OCI-LY1 (cell line): ENCODE measurements at regions not wholly inside any gene's neighbourhood (a gene's known extent, or its start where the extent isn't known, plus 50 kb on each side); places are given as distances from the start of the nearest gene placed in this dataset.

Experiments
- H2AFZ ChIP-seq: fragments of 200-600 bp; sonication (generic), shearing (Covaris generic); 2 replicates; pipeline ENCODE4 v1.6.0; 2014; ENCODE audit warnings: antibody characterized with exemption, mild to moderate bottlenecking, low read length
- H3F3A ChIP-seq: fragments of 200-600 bp; sonication (generic), shearing (Covaris generic); 2 replicates; pipeline ENCODE4 v1.6.0; 2014; ENCODE audit warnings: mild to moderate bottlenecking, antibody characterized with exemption, low read length, moderate library complexity; ENCODE audit not compliant: insufficient read depth
- H3K27ac ChIP-seq: fragments of 200-600 bp; sonication (generic); 2 replicates; pipeline ENCODE4 v1.5.1; 2014; ENCODE audit warnings: low read length, mixed run types, mild to moderate bottlenecking, low read depth; ENCODE audit not compliant: poor library complexity, severe bottlenecking
- H3K27me3 ChIP-seq: fragments of 200-600 bp; sonication (generic); 2 replicates; pipeline ENCODE4 v1.6.0; 2014; ENCODE audit warnings: antibody characterized with exemption, mild to moderate bottlenecking, low read length, moderate library complexity; ENCODE audit not compliant: insufficient read depth
- H3K36me3 ChIP-seq: fragments of 200-600 bp; sonication (generic); 2 replicates; pipeline ENCODE4 v1.6.1; 2014; ENCODE audit warnings: mild to moderate bottlenecking, antibody characterized with exemption, low read length, moderate library complexity, mixed read lengths; ENCODE audit not compliant: insufficient read depth
- H3K4me1 ChIP-seq: fragments of 200-600 bp; sonication (generic); 2 replicates; pipeline ENCODE4 v1.5.1; 2014; ENCODE audit warnings: mild to moderate bottlenecking, low read length, moderate library complexity; ENCODE audit not compliant: insufficient read depth, severe bottlenecking
- H3K4me2 ChIP-seq: fragments of 200-600 bp; sonication (generic), shearing (Covaris generic); 2 replicates; pipeline ENCODE4 v1.6.1; 2014; ENCODE audit warnings: low read length
- H3K4me3 ChIP-seq: fragments of 200-600 bp; sonication (generic); 2 replicates; pipeline ENCODE4 v1.5.1; 2014; ENCODE audit warnings: low read length, low read depth, mild to moderate bottlenecking, mixed read lengths; ENCODE audit not compliant: poor library complexity, severe bottlenecking
- H3K79me2 ChIP-seq: fragments of 200-600 bp; shearing (Covaris generic); 2 replicates; pipeline ENCODE4 v1.6.1; 2016; ENCODE audit warnings: mixed run types, low read length, mixed read lengths; ENCODE audit not compliant: insufficient read depth
- H3K9ac ChIP-seq: fragments of 200-600 bp; sonication (generic), shearing (Covaris generic); 2 replicates; pipeline ENCODE4 v1.6.1; 2014; ENCODE audit warnings: mild to moderate bottlenecking, low read length, mixed read lengths
- H3K9me2 ChIP-seq: fragments of 200-600 bp; sonication (generic), shearing (Covaris generic); 2 replicates; pipeline ENCODE4 v1.6.1; 2014; ENCODE audit warnings: low read depth, mild to moderate bottlenecking, low read length, mixed read lengths
- H3K9me3 ChIP-seq: fragments of 200-600 bp; shearing (Covaris generic); 2 replicates; pipeline ENCODE4 v1.6.1; 2014; ENCODE audit warnings: low read length, mixed read lengths
- H4K20me1 ChIP-seq: fragments of 200-600 bp; sonication (generic), shearing (Covaris generic); 2 replicates; pipeline ENCODE4 v1.6.0; 2016; ENCODE audit warnings: mild to moderate bottlenecking, low read length; ENCODE audit not compliant: insufficient read depth
- EZH2 ChIP-seq: fragments of 200-600 bp; sonication (generic), shearing (Covaris generic); IDR thresholded peaks from 2 replicates; pipeline ENCODE4 v1.8.0; 2017; ENCODE audit warnings: borderline replicate concordance, mixed run types, mild to moderate bottlenecking, antibody characterized with exemption, low read length, moderate library complexity, mixed read lengths
- TF ChIP-seq, protein P1 (sequence below): fragments of 200-600 bp; sonication (generic), shearing (Covaris generic); IDR thresholded peaks from 2 replicates; pipeline ENCODE4 v1.5.1; 2017; ENCODE audit warnings: mild to moderate bottlenecking, antibody characterized with exemption, low read length, moderate library complexity, mixed read lengths

DNA sequence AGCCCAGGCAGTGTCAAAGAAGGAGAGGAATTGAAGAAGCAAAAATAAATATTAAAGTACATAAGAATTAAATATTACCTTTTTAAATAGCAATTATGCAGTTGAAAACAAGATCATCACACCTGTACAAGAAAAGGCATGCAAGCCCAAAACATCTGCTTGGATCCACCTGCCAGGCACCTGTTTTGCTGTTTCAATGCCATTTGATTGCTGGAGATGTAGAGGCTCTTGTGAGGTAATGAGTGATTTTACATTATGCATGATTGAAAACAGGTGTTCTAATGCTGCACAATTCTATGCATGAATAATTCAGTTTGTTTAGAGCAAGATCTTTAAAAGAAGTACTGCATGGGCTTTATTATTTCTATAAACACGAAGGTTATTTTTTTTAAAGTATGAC is 700.6 kb upstream of the ZEB2 start:
- H3K4me1 ChIP-seq = peaks cover 40% of the 10 kb centered on the region
- no peak overlapping the region for H2AFZ ChIP-seq
- H3K4me2 ChIP-seq = peak overlapping the region; percentile 65
- peak overlapping the region; percentile 92 for H3K27ac ChIP-seq
- no peaks in the 10 kb centered on the region for H3K27me3 ChIP-seq
- no peaks in the 10 kb centered on the region for H3K36me3 ChIP-seq
- H3K9me3 ChIP-seq = peaks cover 10% of the 10 kb centered on the region
- H3K79me2 ChIP-seq = no peaks in the 10 kb centered on the region
- H3K4me3 ChIP-seq = peak overlapping the region; percentile 19
- H3K9ac ChIP-seq = peak overlapping the region; percentile 51
- TF ChIP-seq EZH2 = no peak
- H3K9me2 ChIP-seq = no peaks in the 10 kb centered on the region
- H4K20me1 ChIP-seq = no peaks in the 10 kb centered on the region
- H3F3A ChIP-seq = no peaks in the 10 kb centered on the region

DNA sequence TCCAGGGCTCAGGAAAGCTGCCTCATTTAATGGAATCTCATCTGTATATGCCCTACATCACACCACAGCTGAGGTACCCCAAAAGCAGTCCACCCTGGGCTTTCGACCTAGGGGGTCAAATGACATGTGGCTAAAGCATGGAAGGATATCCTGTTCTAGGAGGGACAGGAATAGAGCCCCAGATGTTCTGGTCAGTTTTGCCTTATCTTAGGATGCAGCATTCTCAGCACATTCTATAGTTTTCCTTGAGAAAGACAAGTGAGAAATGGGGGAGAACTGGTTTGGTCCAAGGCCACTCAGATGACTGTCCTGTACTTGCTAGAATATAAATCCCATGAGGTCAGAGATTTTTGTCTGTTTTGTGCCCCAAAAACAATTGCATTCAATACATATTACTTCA is 688.0 kb upstream of the ZEB2 start:
- no peak overlapping the region for H3K27ac ChIP-seq
- 0 out of 2 replicates have a peak, but pooled peaks cover 3% of the 10 kb centered on the region for H3K9me3 ChIP-seq
- H3K9ac ChIP-seq = no peak overlapping the region
- H4K20me1 ChIP-seq = no peaks in the 10 kb centered on the region
- no peak overlapping the region for H2AFZ ChIP-seq
- no peak overlapping the region for H3K4me3 ChIP-seq
- no peaks in the 10 kb centered on the region for H3K9me2 ChIP-seq
- no peaks in the 10 kb centered on the region for H3K36me3 ChIP-seq
- no peaks in the 10 kb centered on the region for H3K27me3 ChIP-seq
- peaks cover 8% of the 10 kb centered on the region for H3K4me1 ChIP-seq
- no peak for TF ChIP-seq EZH2
- TF ChIP-seq, protein P1, sequence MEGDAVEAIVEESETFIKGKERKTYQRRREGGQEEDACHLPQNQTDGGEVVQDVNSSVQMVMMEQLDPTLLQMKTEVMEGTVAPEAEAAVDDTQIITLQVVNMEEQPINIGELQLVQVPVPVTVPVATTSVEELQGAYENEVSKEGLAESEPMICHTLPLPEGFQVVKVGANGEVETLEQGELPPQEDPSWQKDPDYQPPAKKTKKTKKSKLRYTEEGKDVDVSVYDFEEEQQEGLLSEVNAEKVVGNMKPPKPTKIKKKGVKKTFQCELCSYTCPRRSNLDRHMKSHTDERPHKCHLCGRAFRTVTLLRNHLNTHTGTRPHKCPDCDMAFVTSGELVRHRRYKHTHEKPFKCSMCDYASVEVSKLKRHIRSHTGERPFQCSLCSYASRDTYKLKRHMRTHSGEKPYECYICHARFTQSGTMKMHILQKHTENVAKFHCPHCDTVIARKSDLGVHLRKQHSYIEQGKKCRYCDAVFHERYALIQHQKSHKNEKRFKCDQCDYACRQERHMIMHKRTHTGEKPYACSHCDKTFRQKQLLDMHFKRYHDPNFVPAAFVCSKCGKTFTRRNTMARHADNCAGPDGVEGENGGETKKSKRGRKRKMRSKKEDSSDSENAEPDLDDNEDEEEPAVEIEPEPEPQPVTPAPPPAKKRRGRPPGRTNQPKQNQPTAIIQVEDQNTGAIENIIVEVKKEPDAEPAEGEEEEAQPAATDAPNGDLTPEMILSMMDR = no peak
- H3F3A ChIP-seq = no peaks in the 10 kb centered on the region
- H3K4me2 ChIP-seq = no peak overlapping the region
- H3K79me2 ChIP-seq = no peaks in the 10 kb centered on the region

DNA sequence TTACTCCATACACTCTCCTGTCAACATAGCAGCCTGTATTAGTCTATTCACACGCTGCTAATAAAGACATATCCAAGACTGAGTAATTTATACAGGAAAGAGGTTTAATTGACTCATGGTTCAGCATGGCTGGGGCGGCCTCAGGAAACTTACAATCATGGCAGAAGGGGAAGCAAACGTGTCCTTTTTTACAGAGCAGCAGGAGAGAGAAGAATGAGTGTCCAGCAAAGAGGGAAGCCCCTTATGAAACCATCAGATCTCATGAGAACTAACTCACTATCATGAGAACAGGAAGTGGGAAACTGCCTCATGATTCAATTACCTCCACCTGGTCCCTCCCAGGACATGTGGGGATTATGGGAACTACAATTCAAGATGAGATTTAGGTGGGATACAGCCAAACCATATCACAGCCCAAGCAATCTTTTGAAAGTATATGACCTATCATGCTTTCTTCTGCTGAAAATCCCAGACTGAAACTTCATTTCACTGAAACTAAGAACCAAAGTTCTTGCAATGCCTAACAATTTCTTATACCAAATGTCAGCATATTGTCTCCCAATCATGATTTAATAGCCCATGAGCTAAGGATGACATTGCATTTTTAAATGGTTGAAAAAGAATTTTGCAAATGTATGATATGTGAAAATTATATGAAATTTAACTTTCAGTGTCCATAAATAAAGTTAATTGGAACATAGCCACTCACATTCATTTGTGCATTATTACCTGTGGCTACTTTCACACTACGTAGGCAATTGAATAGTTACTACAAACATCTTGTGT is 686.8 kb upstream of the ZEB2 start:
- no peak overlapping the region for H3K27ac ChIP-seq
- no peak overlapping the region for H3K4me3 ChIP-seq
- TF ChIP-seq, protein P1 = no peak
- TF ChIP-seq EZH2 = no peak
- H3K4me1 ChIP-seq = peaks cover 8% of the 10 kb centered on the region
- H3K9me3 ChIP-seq = 0 out of 2 replicates have a peak, but pooled peaks cover 3% of the 10 kb centered on the region
- no peaks in the 10 kb centered on the region for H3K79me2 ChIP-seq
- H3F3A ChIP-seq = no peaks in the 10 kb centered on the region
- H4K20me1 ChIP-seq = no peaks in the 10 kb centered on the region
- no peaks in the 10 kb centered on the region for H3K36me3 ChIP-seq
- H2AFZ ChIP-seq = peak overlapping the region; percentile 61; the same call in 1 of the 2 replicates
- no peak overlapping the region for H3K4me2 ChIP-seq
- H3K27me3 ChIP-seq = no peaks in the 10 kb centered on the region
- H3K9me2 ChIP-seq = no peaks in the 10 kb centered on the region
- no peak overlapping the region for H3K9ac ChIP-seq
